GM21825 (cell line): ENCODE measurements at regions not wholly inside any gene's neighbourhood (a gene's known extent, or its start where the extent isn't known, plus 50 kb on each side); places are given as distances from the start of the nearest gene placed in this dataset.

ENCODE experiments used
- ATAC-seq: cut with Tn5 transposase; IDR thresholded peaks from one replicate; pipeline ENCODE4 v1.9.1; 2021; ENCODE audit warnings: mild to moderate bottlenecking, moderate library complexity; ENCODE audit not compliant: unreplicated experiment

DNA sequence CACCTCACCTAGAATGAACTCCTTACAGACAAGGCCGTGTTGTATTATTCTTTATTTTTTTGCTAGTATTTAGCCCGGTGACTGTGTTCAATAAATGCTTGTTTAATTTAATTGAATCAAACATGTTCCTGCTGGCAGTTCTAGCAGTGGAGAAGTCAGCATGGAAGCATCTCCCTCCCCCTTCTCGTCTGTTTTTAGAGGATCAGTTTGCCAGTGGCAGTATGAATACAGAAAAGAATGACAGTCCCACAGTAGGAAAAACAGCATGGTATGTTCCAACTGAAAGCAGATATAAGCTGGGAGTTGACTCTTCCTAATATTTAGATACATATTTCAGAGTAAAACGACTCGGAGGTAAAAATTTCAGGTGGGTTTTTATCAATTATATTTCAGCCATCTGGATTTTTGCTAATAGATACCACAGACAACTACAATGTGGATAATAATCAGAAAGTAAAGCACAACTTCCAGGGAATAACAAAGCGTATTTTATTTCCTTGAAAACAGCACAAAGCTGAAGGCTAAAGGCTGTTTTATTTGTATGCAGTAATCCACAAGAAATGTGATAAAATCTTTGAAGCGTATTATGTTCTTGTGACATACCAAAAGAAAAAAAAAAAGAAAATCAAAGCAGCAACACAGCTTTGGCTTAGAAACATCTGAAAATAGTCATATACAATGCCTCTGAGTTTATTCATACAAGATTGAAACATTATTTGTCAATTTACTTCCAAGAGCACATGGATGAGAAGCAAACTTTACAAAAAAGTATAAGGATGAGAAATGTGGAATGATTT lies 244.5 kb upstream of the KCNMB2 start:
- no peak for ATAC-seq

- no peak for ATAC-seq
Measured at GRCh38 chr3:178295292-178295912, 240.8 kb upstream of the KCNMB2 start.

- ATAC-seq = no peak
Measured at GRCh38 chr3:178297199-178297598, 239.0 kb upstream of the KCNMB2 start.

DNA sequence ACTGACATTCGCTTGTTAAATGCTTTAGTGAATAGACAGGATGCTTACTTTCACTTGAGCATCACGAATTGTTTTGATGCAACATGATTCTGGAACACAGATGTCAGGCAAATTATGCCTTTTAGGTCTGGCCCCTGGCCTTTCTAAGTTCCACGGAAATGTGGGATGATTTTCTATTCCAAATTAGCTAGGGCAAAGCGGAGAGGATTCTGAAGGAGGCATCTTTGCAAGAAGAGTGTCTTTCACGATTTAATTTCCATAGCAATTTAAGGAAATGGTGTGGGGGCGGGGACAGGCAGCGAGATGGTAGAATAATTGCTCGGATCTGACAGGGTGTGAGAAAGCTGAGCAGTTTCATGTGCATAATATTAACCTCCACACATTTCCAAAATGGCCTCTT lies 238.5 kb upstream of the KCNMB2 start:
- no peak for ATAC-seq

- ATAC-seq = no peak
Measured at GRCh38 chr3:178300441-178300959, 235.7 kb upstream of the KCNMB2 start.

DNA sequence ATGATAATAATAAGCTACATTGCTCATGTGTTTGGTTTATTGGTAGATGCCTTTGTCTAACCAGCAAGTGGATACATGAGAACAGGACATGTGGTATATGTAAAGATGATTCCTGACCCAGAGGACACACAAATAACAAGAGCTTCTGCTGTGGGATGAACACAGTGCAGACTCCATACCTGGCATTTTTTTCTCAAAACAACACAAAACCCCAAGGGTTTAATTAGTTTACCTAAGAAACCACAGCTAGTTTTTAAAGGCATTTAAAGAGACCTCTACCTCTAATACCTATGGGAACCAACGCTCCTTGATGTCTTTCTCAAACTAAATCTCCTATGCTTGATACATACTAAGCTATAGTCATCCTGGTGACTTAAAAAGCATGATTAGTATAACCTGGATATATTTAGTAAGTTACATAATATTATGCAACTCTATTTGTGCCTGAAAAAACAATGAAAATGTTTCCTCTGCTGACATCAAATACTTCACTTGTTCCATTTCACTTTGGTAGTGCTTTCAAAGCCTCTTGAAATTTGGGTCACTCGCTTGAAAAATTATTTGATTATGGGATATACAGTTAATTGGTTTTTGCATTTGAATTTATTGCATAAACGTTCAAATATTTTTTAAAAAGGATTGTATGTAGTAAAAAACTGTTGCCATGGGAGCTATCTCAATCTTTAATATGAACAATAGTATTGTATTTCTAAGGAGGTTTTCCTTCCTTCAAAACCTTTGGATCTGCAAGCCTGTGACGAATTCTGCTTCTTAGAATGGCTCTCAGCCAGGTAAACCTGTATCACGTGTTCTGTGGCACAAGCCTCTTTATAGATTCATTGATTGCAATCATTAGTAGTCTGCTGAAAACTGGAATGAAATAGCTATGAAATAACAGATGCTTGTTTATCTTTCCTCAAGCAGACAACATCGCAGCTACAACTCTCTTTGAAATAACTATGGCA lies 233.0 kb upstream of the KCNMB2 start:
- ATAC-seq = no peak

DNA sequence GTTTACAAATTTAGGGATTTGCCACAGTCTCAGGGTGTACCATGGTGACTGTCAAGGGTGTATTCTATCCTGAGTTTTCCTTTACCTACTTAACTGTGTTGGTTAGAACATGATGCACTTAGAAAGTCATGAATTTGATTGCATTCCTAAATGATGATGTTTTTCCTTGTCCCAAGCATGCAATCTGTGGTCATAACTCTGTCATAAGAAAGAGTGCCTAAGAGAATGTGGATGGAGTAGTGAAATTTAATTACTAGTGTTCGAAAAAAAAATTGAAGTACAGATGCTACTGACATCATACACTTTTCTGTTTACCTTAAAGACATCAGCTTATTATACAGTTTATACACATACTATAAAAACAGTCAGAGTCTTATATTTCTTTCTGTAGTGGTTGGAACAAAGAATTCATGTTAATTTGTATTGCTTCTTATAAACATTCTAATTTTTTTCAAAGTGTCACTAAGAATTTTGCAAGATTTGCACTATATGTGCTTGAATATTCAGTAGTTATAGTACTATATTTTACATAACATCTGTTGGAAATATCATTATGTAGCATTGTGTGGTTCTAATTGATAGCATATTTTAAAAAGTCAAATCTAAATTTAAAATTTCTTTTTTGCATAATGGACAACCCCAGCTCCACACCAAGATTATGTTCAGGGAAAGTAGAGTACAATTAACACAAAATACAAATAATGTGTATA lies 231.3 kb upstream of the KCNMB2 start:
- no peak for ATAC-seq

DNA sequence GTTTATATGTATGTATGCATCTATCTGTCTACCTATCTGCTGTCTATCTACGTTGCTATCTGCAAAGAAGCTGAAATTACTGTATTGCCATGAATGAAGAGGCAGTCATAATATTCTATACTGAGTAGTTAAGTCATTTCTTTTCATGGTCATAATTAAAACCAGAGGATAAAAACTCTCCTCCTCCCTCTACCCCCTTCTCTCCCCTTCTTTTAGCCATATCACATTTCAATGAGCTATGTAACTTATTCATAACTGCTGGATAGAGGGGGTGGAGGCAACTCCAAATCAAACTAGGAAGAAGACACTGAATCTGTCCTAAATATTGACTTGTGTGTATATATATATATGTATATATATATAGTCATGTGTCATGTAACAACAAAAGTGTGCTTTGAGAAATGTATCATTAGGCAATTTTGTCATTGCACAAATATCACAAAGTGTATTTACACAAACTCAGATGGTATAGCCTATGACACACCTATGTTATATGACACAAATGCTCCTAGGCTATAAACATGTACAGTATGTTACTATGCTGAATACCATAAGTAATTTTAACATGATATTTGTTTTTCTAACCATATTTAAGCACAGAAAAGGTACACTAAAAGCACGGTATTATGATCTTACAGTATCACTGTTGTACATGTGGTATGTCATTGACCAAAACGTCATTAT lies 229.7 kb upstream of the KCNMB2 start:
- ATAC-seq = no peak

GRCh38 chr3:178308771-178309170 lies 227.5 kb upstream of the KCNMB2 start:
- ATAC-seq = no peak

- no peak for ATAC-seq
Measured at GRCh38 chr3:178310949-178311348, 225.3 kb upstream of the KCNMB2 start.

- no peak for ATAC-seq
Measured at GRCh38 chr3:178313716-178314115, 222.5 kb upstream of the KCNMB2 start.

- ATAC-seq = no peak
Measured at GRCh38 chr3:178318340-178318739, 217.9 kb upstream of the KCNMB2 start.

- no peak for ATAC-seq
Measured at GRCh38 chr3:178318941-178319816, 217.1 kb upstream of the KCNMB2 start.

- no peak for ATAC-seq
Measured at GRCh38 chr3:178320456-178321351, 215.5 kb upstream of the KCNMB2 start.

GRCh38 chr3:178324356-178324755 lies 211.9 kb upstream of the KCNMB2 start:
- ATAC-seq = no peak

- no peak for ATAC-seq
Measured at GRCh38 chr3:178325330-178325729, 210.9 kb upstream of the KCNMB2 start.

- ATAC-seq = no peak
Measured at GRCh38 chr3:178329936-178330335, 206.3 kb upstream of the KCNMB2 start.

DNA sequence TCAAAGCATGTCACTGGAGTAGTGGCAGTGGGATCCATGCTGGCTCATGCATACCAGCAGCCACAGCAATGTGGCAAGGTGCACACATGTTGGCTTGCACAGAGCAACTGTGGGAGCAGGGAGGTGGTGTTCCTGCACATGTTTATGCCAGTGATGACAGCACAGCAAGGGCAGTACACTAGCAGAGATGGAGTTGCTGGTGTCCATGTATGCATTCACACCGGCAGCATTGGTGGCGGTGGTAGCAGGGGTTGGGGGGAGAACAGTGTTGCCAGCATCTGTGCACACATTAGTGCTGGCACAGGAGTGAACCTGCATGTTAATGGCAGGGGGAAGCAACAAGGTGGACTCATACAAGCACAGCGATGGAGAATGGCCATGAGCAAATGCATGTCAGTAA lies 202.0 kb upstream of the KCNMB2 start:
- ATAC-seq = no peak
